HG03103 (cell line): ENCODE measurements at regions not wholly inside any gene's neighbourhood (a gene's known extent, or its start where the extent isn't known, plus 50 kb on each side); places are given as distances from the start of the nearest gene placed in this dataset.
"Not testable (repeated sequence)": the region's sequence is repeated elsewhere in the genome, so short reads cannot be mapped to it uniquely, and the experiment has no call there.

ENCODE experiments used
- ATAC-seq: cut with Tn5 transposase; IDR thresholded peaks from one replicate; pipeline ENCODE4 v1.9.1; 2021; ENCODE audit warnings: low read depth; ENCODE audit not compliant: unreplicated experiment

DNA sequence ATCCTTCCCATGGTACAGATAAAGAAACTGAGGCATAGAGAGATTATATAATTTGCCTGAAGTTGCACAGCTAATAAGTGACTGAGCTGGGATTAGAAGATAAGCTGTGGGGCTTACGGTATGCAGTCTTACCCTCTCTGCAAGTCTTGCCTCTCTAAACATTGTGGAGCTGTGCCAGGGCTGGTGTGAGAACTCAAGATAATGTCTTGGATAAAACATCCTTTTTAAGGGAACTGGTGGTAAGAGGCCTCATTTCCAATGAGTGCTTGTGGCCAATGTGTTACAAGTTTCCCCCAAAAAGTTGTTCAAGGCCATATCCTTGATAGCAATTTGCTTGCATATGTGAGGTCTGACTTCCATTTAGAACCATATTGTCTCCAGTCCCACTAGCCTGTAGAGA is 84.3 kb upstream of the ETAA1 start:
- no peak for ATAC-seq

DNA sequence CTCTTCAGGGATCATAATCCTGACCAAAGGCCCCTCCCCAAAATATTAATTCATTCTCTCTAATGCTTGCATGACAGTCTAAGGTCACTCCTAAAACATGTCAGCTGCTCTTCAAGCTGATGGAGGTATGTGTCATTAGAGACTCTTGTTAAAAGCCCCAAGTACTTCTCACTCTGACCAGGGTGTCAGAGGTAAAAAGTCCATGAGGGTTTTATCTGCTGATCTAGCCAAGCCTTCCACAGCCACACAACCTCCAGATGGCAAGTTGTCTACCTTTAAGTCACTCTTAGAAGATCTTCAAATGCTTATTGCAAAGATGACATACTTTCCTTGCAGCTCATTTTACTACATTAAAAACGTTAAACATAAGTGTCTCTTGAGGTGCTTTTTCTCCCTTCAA is 83.6 kb upstream of the ETAA1 start:
- ATAC-seq = no peak

DNA sequence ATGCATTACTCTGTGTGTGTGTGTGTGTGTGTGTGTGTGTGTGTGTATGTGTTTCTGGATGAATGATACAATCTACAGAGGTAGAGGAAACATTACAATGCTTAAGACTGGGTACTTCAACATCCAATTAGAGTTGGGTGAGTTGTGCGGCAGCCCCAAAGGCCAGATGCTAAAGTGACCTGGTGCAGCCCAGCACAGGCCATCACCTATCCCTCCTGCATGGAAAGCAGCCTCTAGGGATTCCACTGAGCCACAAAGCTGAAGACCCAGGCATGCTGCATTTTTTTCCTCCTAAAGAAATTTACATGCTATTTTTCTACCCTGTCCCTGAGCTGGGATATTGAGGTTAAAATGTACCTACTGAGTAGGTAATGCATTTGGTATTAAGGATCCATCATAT is 79.1 kb upstream of the ETAA1 start:
- ATAC-seq = no peak

DNA sequence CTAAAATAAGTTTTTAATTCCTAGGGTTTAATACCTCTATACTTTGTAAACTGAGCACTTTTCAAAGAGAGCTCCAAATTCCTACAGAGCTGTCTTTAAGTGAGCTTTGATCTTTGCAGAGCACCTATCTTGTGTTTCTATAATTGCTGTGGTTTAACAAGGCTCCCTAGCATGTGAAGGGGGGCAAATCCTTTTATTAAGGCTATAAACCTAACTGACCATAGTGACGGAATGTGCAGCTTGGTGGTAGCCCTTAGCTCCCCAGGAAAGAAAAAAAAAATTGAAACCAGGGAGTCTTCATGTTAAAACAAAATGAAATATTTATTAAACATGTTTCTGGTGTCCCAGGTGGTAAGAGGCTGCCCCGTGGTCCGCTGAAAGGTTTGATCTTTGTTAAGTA is 78.6 kb upstream of the ETAA1 start:
- no peak for ATAC-seq

DNA sequence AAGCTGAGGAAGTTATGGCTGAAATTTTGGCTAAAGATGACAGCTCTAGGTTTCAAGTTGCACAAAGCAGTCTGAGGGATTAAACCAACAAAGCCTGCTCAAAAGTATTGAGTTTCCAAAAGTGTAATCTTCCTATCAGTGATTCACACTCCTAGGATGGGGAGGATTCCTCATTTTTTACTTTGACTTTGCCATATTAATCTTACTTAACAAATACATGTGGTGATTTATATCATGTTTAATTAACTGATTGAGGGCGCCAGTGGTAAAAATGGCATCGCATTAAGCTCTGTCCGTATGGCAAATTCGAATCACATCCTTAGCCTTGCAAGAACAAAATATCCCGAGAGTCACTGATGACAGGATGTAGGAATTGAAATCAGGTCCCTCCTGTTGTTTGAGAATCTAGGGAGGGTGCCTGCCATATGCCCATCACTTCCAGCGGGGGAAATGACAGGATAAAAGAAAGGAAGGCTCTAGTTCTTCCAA is 78.1 kb upstream of the ETAA1 start:
- ATAC-seq = no peak

DNA sequence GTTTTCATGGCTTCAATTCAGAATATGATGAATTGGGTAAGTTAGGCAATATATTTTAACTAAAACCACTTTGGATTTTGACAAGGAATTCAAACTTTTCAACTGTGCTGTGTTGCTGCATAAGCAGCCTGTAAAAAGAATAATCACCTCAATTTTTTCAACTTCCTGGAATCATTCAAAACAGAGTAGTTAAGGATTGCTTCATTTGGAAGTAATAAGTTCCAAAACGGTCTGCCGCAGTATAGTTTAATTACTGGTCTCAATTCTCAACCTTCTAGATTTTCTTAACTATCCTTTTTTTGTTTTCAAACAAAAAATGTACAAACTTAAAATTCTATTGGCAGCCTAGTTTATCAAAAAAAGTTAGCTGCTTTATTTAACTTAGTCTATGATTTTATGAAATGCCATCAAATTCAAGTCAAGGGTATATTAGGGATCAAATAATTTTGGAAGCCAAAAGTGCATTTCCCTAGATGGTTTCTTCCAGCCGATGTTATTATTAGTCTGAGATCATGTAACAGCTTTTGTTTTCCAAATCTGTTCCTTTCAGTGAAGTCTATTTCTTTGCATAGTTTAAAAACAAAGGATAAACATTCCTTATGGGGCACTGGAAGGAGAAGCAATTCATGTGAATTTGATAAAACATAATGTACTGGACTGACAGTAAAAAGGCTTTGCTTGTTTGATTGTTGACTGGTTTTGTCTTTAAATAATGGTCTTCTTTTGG is 76.1 kb upstream of the ETAA1 start:
- ATAC-seq = no peak

DNA sequence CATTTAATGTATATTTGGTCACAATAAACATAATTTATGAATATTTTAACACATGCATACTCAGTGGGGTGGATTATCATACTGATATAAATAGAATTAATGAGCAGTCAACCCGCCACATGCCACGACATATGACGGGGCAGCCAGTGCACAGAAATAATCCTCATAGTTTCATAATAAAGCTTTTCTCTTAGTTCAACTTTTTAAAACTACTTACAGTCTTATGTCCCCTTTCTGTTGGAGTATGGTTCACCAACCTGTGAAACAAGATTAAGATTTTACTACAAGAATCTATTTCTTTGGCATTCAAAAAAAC is 75.6 kb upstream of the ETAA1 start:
- ATAC-seq = no peak

DNA sequence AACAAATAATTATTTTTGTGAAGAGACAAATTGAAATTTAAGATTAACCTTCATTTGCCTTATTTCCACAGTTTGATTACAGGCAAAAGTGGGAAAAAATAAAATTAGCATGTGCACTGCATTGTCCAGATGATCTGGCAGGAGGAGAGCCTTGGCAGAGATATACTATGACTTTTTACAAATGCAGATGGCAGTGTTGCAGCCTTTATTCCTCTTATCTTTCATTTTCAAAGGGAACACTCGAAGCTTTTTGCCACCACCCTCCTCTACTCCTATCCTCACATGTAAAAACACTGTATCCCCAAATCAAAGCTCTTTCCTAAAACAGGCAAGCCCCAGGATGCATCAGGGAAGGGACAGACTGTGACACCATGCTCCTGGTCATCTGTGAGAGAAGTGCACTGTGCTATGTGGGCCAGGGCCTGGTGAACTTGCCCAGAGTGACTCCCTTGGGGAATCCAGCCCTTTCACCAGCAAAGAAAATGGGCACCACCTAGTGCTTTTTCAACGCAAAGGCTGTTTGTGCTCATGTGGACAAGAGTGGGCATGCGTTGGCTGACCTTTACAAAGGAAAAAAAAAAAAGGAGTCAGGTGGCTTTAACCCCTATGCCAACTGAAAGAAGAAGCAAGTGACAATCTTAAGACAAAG is 74.7 kb upstream of the ETAA1 start:
- no peak for ATAC-seq

DNA sequence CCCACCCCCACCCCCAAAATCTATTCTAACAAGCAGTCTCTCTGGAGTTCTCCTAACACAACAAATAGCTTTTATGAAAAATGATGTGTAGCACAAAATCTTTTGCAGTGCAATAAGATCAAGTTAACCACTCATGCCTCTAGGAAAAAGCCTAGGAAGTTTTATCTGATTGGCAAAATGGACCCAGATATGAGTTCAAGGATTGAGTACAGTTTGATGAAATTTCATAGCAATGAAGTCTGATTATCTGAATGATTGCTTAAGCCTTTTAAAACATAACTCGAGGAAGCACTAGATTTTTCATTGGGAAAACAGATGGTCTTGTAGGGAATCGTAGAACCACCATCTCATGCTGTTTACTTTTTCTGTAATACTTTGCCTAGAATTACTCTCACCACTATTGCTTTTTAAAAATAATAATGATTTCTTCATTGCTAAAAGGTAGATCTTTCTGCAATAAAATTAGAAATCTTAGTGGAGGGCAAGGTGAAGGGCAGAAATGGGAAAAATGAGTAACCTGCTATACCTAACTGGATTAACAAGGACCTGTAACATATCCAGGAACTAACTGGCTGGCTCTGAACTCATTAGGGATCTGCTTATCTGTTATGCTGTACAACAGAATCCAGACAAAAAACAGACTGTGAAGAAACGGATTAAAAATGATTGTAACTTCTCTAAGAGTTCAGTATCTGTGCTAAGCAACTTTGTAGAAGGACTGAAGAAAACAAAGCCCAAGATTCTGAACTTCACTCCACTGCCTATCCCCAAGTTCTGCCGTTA is 73.7 kb upstream of the ETAA1 start:
- ATAC-seq = no peak

DNA sequence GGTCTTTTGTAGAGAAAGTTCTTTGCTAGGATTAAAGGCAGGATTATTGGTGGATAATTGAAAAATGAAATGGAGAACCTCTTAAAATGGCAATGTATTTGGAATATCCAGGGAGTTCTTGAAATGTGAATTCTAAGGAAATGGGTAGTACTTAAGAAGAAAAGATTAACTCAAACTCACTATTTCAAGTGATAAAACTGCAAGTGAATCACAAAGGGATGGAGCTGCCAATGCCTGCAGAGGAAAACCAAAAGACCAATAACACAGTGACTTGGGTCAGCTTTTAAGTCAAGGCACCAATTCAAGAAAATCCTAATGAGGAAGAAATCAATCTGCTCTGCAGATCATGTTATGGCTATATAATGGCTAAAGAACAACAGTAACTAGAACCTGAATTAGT is 67.6 kb upstream of the ETAA1 start:
- ATAC-seq = no peak

DNA sequence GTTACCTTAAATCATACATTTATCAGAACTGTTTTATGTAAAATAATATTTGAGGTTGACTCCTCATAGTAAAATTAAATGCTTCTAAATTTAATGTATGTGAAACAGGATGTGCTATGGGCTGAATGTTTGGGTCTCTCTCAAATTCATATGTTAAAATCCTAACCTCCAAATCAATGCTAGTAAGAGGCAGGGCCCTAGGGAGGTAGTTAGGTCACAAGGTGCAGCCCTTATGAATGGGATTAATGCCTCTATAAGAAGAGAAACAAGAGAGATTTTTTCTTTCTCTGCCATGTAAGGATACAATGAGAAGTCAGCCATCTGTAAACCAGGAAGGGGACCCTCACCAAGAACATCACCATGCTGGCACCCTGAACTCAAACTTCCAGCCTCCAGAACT is 67.2 kb upstream of the ETAA1 start:
- no peak for ATAC-seq

DNA sequence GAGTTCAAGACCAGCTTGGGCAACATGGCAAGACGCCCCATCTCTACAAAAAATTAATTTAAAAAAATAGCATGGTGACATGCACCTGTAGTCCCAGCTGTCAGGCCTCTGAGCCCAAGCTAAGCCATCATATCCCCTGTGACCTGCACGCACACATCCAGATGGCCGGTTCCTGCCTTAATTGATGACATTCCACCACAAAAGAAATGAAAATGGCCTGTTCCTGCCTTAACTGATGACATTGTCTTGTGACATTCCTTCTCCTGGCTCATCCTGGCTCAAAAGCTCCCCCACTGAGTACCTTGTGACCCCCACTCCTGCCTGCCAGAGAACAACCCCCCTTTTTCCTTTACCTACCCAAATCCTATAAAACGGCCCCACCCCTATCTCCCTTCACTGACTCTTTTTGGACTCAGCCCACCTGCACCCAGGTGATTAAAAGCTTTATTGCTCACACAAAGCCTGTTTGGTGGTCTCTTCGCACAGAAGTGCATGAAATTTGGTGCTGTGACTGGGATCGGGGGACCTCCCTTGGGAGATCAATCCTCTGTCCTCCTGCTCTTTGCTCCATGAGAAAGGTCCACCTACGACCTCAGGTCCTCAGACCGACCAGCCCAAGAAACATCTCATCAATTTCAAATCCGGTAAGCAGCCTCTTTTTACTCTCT is 65.6 kb upstream of the ETAA1 start:
- ATAC-seq = not testable (repeated sequence)

DNA sequence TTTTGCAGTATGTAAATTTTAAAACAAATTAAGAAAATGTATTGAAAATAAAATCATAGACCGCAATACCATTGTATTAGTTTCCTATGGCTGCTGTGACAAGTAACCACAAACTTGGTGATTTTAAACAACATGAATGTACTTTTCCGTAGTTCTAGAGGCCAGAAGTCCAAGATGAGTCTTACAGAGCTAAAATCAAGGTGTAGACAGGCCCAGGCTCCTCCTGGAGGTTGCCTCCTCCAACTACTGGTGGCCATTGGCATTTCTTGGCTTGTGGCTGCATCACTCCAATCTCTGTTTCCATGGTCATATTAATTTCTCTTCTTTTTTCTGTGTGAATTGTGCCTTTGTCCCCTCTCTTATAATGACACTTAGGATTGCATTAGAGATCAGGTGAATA is 59.2 kb upstream of the ETAA1 start:
- no peak for ATAC-seq

DNA sequence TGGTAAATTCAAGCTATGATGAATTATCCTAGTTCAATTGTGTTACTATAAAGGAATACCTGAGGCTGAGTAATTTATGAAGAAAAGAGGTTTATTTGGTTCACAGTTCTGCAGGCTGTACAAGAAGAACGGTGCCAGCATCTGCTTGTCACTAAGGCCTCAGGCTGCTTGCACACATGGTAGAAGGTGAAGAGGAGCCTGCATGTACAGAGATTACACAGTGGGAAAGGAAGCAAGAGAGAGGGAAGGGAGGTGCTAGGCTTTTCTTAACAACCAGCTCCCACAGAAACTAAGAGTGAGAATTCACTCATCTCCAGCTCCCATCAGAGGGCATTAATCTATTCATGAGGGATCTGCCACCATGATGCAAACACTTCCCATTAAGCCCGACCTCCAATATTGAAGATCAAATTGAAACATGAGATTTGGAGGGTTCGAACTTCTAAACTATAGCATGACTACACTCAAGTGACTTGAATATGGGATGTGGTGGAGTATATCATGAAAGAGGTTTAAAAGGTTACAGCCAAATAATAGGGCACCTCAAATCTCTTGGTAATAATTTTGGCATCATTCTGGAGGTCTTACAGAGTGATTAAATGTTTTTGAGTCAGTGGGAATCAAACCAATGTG is 58.4 kb upstream of the ETAA1 start:
- no peak for ATAC-seq

DNA sequence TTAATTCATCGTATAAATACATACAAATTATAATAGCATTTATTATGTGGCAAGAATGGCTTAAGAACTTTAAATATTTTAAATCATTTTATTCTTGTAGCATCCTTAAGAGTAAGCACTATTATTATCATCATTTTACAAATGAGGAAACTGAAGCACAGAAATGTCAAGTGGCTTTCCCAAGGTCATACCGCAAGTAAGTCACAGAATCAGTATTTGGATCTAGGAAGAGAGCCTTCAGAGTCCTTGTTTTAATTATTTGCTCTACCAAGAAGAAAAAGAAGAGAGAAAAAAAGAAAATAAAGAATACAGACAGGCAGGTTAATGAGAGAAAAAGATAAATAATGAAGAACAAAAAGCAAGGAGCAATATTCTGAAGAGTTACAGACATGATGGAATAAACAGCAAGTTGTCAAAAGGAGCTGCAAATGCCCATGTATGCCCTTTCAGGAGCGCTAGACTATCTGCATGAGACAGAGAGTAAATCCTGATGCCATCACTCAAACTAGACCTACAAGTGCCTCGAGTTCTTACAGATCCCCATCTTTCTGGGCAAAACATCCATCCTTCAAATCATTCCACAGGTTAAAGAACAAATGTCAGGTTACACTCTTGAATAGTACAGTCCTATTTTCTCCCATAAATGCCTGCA is 57.8 kb upstream of the ETAA1 start:
- ATAC-seq = no peak

DNA sequence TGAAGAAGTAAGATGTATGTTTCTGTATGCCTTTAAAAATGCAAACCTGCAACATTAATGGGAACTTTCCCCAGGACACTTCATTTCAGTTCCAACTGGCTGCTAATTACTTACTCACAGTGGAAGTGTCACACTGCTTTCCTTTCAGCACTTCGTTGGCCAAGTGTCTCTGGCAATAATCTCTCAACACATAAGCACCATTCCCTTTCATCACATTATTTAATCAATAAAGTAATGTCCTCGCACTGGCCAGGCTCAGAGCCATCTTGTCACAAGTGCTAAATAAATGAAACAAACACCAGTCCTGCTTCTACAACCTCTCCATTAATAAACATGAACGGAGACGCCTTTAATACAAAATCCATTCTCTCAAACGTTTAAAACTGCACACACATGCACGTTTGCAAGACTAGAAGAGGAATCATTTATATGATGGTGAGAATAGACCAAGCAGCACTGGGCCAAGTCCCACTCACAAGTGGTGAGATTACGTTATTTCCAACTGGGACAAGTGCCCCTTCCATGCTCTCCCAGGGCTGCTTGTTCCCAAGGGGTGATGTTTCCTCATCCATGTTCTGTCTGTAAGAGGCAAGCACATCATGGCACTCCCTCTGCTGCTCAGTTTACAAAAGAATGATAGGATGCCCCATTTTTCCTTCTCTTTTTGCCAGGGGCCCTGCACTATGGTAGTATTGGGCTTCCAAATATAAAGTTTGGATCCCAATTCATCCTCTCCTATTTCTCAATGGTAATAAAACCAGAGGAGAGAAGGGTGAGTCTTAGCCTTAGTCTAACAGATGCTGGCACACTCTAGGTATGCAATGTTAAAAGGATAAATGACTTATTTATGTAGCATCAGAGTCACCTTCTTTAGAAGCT is 56.8 kb upstream of the ETAA1 start:
- ATAC-seq = no peak

DNA sequence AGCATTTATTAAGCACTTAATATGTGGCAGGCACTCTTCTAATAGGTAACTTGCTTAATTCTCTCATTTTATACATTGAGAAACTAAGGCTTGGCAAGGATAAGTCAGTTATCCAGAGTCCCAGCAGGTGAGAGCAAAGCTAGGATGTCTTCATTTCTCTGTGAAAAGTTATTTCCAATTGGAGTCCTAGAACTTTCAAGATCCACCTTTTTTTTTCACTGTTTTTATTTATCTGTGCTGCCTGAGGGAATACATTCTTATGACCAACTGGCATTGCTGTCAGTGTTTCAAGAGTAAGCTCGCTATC is 56.2 kb upstream of the ETAA1 start:
- ATAC-seq = no peak

DNA sequence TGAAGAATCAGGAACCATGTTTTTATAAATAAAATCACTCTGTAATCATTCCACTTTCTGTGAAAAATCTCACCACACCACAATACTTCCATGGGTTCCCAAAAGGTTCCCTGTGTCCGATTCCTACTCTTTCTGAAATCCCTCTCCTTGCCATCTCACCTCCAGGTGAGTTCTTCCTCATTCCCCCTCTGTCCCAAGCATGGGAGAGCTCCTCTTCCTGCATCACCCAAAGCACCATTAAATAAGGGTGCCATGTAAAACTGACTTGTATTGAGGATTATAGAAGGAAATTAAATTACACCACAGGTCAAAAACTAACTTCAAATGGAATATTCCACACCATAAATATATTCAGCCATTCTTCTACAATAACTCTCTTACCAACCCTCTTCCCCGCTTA is 55.8 kb upstream of the ETAA1 start:
- ATAC-seq = no peak

DNA sequence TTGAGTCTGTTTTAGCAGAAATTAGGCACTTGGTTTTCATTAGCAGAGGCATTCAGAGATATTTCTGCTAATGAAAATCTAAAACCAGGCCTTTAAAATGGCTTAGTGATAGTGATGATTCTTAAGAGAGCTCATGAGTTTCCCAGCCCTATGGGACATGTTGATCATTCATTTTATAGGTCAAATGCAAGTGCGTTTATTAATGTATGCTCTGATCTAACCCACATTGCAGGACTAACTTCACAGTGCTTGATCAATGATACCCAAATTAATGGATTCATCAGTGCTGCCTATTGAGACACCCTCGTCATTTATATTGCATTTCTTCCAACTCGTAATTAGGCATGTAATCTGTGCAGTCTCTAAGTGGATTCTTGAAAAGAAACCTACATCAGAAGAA is 54.7 kb upstream of the ETAA1 start:
- ATAC-seq = no peak
